Upper lobe of right lung (tissue), 1 donor: ENCODE measurements at regions not wholly inside any gene's neighbourhood (a gene's known extent, or its start where the extent isn't known, plus 50 kb on each side); places are given as distances from the start of the nearest gene placed in this dataset.
"Not testable (repeated sequence)": the region's sequence is repeated elsewhere in the genome, so short reads cannot be mapped to it uniquely, and the experiment has no call there.

Source experiments
- ATAC-seq: fragments of 200-7000 bp; cut with Tn5 transposase; one replicate; pipeline ENCODE4 v1.9.1; 2020; ENCODE audit warnings: mild to moderate bottlenecking, moderate library complexity
- DNase-seq: peaks from one replicate; pipeline ENCODE4 v3.0.0-alpha.2; 2020
- H3K27ac ChIP-seq: fragments of 200-600 bp; one replicate; pipeline ENCODE4 v1.8.0; 2022
- H3K27me3 ChIP-seq: fragments of 200-600 bp; one replicate; pipeline ENCODE4 v1.8.0; 2022; ENCODE audit warnings: mild to moderate bottlenecking
- H3K36me3 ChIP-seq: fragments of 200-600 bp; one replicate; pipeline ENCODE4 v1.8.0; 2022
- H3K4me1 ChIP-seq: fragments of 200-600 bp; one replicate; pipeline ENCODE4 v1.8.0; 2022
- H3K4me3 ChIP-seq: fragments of 200-600 bp; one replicate; pipeline ENCODE4 v1.8.0; 2022; ENCODE audit warnings: mild to moderate bottlenecking
- H3K9me3 ChIP-seq: fragments of 200-600 bp; one replicate; pipeline ENCODE4 v1.8.0; 2022
- intact Hi-C: fragments of 100-400 bp; cut with DNase I; formaldehyde crosslinking; loops from one replicate; pipeline ENCODE4 v1.11.0; 2022
- TF ChIP-seq, protein P1 (sequence below): fragments of 200-600 bp; IDR thresholded peaks from one replicate; pipeline ENCODE4 v1.8.0; 2022; ENCODE audit warnings: antibody characterized with exemption
- donor health status: DM: no; HTN: yes; CAD: no; lungs with severe emphysema.

DNA sequence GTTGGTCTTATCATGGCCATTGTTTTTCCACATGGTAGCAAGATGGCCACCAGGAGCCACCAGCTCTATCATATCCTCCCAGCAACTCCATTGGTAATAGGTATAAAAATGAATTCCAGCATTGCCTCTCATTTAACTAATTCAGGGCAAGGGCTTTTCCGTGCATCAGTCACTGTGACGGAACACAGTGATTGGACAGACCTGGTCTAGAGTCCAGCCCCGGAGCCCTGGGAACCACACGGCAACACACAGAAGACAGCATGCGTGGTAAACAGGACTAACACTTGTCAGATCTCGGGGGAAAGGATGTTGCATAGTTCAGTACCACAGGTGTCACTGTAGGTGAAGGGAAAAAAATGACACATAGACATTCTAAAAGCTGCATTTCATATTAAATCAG, 638.0 kb upstream of the RBFOX1 start:
- Histone ChIP-seq H3K27ac (no peak overlapping the region), H3K27me3 (peaks cover 7% of the 10 kb centered on the region), H3K4me3 (no peak overlapping the region), H3K36me3 (no peaks in the 10 kb centered on the region), H3K9me3 (no peaks in the 10 kb centered on the region), H3K4me1 (no peaks in the 10 kb centered on the region)
- ATAC-seq = no peak
- DNase-seq = no peak
- intact Hi-C loops = no loop called here
- TF ChIP-seq, protein P1, sequence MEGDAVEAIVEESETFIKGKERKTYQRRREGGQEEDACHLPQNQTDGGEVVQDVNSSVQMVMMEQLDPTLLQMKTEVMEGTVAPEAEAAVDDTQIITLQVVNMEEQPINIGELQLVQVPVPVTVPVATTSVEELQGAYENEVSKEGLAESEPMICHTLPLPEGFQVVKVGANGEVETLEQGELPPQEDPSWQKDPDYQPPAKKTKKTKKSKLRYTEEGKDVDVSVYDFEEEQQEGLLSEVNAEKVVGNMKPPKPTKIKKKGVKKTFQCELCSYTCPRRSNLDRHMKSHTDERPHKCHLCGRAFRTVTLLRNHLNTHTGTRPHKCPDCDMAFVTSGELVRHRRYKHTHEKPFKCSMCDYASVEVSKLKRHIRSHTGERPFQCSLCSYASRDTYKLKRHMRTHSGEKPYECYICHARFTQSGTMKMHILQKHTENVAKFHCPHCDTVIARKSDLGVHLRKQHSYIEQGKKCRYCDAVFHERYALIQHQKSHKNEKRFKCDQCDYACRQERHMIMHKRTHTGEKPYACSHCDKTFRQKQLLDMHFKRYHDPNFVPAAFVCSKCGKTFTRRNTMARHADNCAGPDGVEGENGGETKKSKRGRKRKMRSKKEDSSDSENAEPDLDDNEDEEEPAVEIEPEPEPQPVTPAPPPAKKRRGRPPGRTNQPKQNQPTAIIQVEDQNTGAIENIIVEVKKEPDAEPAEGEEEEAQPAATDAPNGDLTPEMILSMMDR = no peak

DNA sequence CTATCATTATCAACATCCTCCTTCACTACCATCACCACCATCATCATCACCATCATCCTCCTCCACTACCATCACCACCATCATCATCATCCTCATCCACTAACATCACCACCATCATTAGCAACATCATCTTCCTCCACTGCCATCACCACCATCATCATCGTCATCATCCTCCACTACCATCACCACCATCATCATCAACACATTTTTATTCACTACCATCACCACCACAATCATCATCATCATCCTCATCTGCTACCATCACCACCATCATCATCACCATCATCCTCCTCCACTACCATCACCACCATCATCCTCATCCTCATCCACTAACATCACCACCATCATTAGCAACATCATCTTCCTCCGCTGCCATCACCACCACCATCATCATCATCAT, 639.2 kb upstream of the RBFOX1 start:
- DNase-seq, ATAC-seq, H3K27me3 ChIP-seq, H3K9me3 ChIP-seq, intact Hi-C loops, H3K27ac ChIP-seq, H3K36me3 ChIP-seq, H3K4me3 ChIP-seq, H3K4me1 ChIP-seq: not testable (repeated sequence)

DNA sequence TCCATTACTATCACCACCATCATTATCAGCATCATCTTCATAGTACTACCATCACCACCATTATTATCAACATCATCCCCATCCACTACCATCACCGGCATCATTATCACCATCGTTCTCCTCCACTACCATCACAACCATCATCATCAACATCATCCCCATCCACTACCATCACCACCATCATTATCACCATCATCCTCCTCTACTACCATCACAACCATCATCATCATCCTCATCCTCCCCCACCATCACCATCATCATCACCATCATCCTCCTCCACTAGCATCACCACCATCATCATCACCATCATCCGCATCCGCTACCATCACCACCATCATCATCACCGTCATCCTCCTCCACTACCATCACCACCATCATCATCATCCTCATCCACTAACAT, 639.8 kb upstream of the RBFOX1 start:
- H3K4me3 ChIP-seq = no peak overlapping the region
- H3K36me3 ChIP-seq = no peaks in the 10 kb centered on the region
- no peak for DNase-seq
- no peaks in the 10 kb centered on the region for H3K4me1 ChIP-seq
- peaks cover 7% of the 10 kb centered on the region for H3K27me3 ChIP-seq
- TF ChIP-seq, protein P1 = no peak
- H3K27ac ChIP-seq = no peak overlapping the region
- H3K9me3 ChIP-seq = no peaks in the 10 kb centered on the region
- intact Hi-C loops = no loop called here
- ATAC-seq = no peak

DNA sequence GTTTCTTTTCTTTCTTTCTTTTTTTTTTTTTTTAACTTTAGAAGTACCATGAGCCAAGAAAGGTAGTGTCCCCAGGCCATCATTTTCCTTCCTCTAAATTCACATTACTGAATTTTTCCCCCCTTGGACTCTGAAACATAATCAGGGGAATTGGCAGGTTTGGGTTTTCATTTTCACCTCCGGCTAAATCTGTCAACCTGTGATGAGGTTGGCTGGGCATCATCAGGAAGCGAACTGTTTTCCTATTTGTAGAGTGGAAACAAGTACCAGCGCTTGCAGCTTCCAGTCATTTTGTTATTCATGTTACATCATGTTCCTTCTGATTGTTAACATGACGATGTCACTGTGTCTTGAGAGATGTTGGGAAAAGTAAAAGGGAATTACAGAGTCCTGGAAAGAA, 641.9 kb upstream of the RBFOX1 start:
- Histone ChIP-seq H3K36me3 (no peaks in the 10 kb centered on the region), H3K27me3 (peaks cover 7% of the 10 kb centered on the region), H3K4me1 (no peaks in the 10 kb centered on the region), H3K9me3 (no peaks in the 10 kb centered on the region), H3K27ac (no peak overlapping the region), H3K4me3 (no peak overlapping the region)
- ATAC-seq = no peak
- intact Hi-C loops = no loop called here
- no peak for DNase-seq
- TF ChIP-seq, protein P1 = no peak

DNA sequence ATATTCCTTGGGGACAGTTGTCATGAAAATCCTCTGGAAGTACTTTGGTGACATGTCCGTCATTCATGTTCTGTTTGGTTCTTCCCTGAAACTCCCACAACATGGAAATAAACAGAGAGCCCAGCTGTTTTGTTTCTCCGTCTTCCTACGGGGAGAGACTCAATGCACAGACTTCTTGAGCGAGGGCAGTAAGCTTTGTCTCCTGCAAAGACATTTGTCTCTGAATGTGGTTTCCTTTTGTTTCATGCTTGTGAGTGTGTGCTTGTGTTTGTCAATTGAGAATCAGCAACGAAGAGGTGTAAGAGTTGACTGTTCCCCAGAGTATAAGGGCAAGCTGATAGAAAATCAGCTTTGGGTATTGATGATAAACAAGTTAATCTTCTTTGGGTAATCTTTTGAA, 643.0 kb upstream of the RBFOX1 start:
- Histone ChIP-seq H3K9me3 (no peaks in the 10 kb centered on the region), H3K36me3 (no peaks in the 10 kb centered on the region), H3K27me3 (peaks cover 7% of the 10 kb centered on the region), H3K4me3 (no peak overlapping the region), H3K4me1 (no peaks in the 10 kb centered on the region), H3K27ac (no peak overlapping the region)
- TF ChIP-seq, protein P1 = no peak
- no peak for DNase-seq
- intact Hi-C loops = no loop called here
- no peak for ATAC-seq

DNA sequence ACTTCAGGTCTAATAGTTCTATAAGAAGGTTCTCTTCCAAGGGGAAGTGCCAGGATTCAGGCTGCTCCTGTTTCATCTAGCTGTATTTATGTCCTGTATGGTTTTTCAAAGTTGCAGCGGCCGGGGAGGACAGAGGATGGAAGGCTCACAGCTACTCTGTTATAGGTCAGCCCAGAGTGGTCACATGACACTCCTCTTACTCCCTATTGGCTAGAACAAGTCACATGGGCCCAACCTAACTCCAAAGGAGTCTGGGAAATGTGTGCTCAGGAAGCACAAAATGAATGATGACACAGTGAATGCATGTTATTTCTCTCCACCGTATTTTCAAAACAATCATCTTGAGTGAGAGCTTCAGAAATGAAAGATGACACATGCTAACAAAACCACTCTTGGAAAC, 645.1 kb upstream of the RBFOX1 start:
- H3K27me3 ChIP-seq = peaks cover 7% of the 10 kb centered on the region
- no peak overlapping the region for H3K4me3 ChIP-seq
- H3K4me1 ChIP-seq = no peaks in the 10 kb centered on the region
- intact Hi-C loops = no loop called here
- ATAC-seq (no peak), DNase-seq (no peak)
- TF ChIP-seq, protein P1 = no peak
- no peak overlapping the region for H3K27ac ChIP-seq
- no peaks in the 10 kb centered on the region for H3K9me3 ChIP-seq
- no peaks in the 10 kb centered on the region for H3K36me3 ChIP-seq
